ENCODE measurements at regions not wholly inside any gene's neighbourhood (a gene's known extent, or its start where the extent isn't known, plus 50 kb on each side); places are given as distances from the start of the nearest gene placed in this dataset.
"Not testable (repeated sequence)": the region's sequence is repeated elsewhere in the genome, so short reads cannot be mapped to it uniquely, and the experiment has no call there.

- H3K4me3 ChIP-seq (ENCODE audit: low read depth, low read length) = no peak overlapping the region
- no peaks in the 10 kb centered on the region for H3K36me3 ChIP-seq (ENCODE audit: insufficient read depth, low read length)
- H2AFZ ChIP-seq (ENCODE audit: low read length, unreplicated experiment) = no peak overlapping the region
- no peaks in the 10 kb centered on the region for H3K79me2 ChIP-seq (ENCODE audit: control insufficient read depth, insufficient read depth, low read length, unreplicated experiment)
- no peaks in the 10 kb centered on the region for H3K27me3 ChIP-seq (ENCODE audit: insufficient read depth, low read length)
- no peaks in the 10 kb centered on the region for H3K4me1 ChIP-seq (ENCODE audit: control insufficient read depth, insufficient read depth, low read length, unreplicated experiment)
- H3K27ac ChIP-seq (ENCODE audit: low read depth, low read length) = no peak overlapping the region
These were observed 115.8 kb upstream of the PBX1 start for GRCh38 chr1:164443166-164443565.

- Histone ChIP-seq H3K4me3 (ENCODE audit: low read depth, low read length) (no peak overlapping the region), H3K27me3 (ENCODE audit: insufficient read depth, low read length) (no peaks in the 10 kb centered on the region), H3K79me2 (ENCODE audit: control insufficient read depth, insufficient read depth, low read length, unreplicated experiment) (no peaks in the 10 kb centered on the region), H3K4me1 (ENCODE audit: control insufficient read depth, insufficient read depth, low read length, unreplicated experiment) (no peaks in the 10 kb centered on the region), H3K27ac (ENCODE audit: low read depth, low read length) (no peak overlapping the region), H3K36me3 (ENCODE audit: insufficient read depth, low read length) (no peaks in the 10 kb centered on the region), H2AFZ (ENCODE audit: low read length, unreplicated experiment) (no peak overlapping the region)
These were observed 115.1 kb upstream of the PBX1 start for GRCh38 chr1:164443836-164444235.

DNA sequence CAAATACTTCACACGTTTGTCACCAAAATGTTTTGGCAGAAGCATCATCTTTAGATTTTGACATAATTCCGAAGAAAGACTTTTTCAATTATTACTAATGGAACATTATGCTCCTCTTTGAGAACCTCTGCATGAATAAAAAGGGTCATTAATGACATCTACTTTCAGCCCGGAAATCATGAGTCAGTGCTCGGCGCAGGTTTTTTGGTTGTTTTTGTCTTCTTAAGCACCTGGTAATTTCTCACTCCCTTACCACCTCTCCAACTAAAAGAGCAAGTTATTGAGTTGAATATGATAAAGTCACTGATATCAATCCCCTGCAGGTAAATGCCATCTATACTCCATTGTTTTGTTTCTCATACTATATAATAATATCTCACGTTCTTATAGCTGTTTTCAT is 113.0 kb upstream of the PBX1 start:
- Histone ChIP-seq H3K27me3 (ENCODE audit: insufficient read depth, low read length) (no peaks in the 10 kb centered on the region), H3K27ac (ENCODE audit: low read depth, low read length) (no peak overlapping the region), H2AFZ (ENCODE audit: low read length, unreplicated experiment) (no peak overlapping the region)

GRCh38 chr1:164452549-164452948 is 106.4 kb upstream of the PBX1 start:
- Histone ChIP-seq H3K27me3 (ENCODE audit: insufficient read depth, low read length) (no peaks in the 10 kb centered on the region), H3K4me3 (ENCODE audit: low read depth, low read length) (no peak overlapping the region), H3K36me3 (ENCODE audit: insufficient read depth, low read length) (no peaks in the 10 kb centered on the region), H2AFZ (ENCODE audit: low read length, unreplicated experiment) (no peak overlapping the region), H3K79me2 (ENCODE audit: control insufficient read depth, insufficient read depth, low read length, unreplicated experiment) (no peaks in the 10 kb centered on the region), H3K4me1 (ENCODE audit: control insufficient read depth, insufficient read depth, low read length, unreplicated experiment) (no peaks in the 10 kb centered on the region), H3K27ac (ENCODE audit: low read depth, low read length) (no peak overlapping the region)

More for the DNA sequence above, 113.0 kb upstream of the PBX1 start:
- no peaks in the 10 kb centered on the region for H3K4me1 ChIP-seq (ENCODE audit: control insufficient read depth, insufficient read depth, low read length, unreplicated experiment)
- no peaks in the 10 kb centered on the region for H3K36me3 ChIP-seq (ENCODE audit: insufficient read depth, low read length)
- H3K79me2 ChIP-seq (ENCODE audit: control insufficient read depth, insufficient read depth, low read length, unreplicated experiment) = no peaks in the 10 kb centered on the region
- no peak overlapping the region for H3K4me3 ChIP-seq (ENCODE audit: low read depth, low read length)

DNA sequence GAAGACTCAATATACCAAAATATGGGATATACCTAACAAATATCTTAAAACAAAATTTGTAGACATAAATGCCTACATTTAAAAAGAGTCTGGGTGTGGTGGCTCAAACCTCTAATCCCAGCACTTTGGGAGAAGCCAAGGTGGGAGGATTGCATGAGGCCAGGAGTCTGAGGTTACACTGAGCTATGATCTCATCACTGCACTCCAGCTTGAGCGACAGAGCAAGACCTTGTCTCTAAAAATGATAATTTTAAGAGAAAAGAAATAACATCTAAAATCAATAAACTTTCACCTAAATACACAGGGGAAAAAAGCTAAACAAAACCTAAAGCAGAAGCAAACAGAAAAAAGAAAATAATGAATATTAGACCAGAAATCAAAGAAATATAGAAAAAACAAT is 102.7 kb upstream of the PBX1 start:
- Histone ChIP-seq H2AFZ (ENCODE audit: low read length, unreplicated experiment) (no peak overlapping the region), H3K27me3 (ENCODE audit: insufficient read depth, low read length) (no peaks in the 10 kb centered on the region), H3K27ac (ENCODE audit: low read depth, low read length) (no peak overlapping the region), H3K4me1 (ENCODE audit: control insufficient read depth, insufficient read depth, low read length, unreplicated experiment) (no peaks in the 10 kb centered on the region), H3K4me3 (ENCODE audit: low read depth, low read length) (no peak overlapping the region), H3K36me3 (ENCODE audit: insufficient read depth, low read length) (no peaks in the 10 kb centered on the region), H3K79me2 (ENCODE audit: control insufficient read depth, insufficient read depth, low read length, unreplicated experiment) (no peaks in the 10 kb centered on the region)

DNA sequence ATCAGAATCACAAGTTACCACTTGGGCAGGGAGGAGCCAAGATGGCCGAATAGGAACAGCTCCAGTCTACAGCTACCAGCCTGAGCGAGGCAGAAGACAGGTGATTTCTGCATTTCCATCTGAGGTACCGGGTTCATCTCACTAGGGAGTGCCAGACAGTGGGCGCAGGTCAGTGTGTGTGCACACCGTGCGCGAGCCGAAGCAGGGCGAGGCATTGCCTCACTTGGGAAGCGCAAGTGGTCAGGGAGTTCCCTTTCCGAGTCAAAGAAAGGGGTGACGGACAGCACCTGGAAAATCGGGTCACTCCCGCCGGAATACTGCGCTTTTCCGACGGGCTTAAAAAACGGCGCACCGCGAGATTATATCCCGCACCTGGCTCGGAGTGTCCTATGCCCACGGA is 99.8 kb upstream of the PBX1 start:
- not testable (repeated sequence) for H2AFZ ChIP-seq (ENCODE audit: low read length, unreplicated experiment); H3K79me2 ChIP-seq (ENCODE audit: control insufficient read depth, insufficient read depth, low read length, unreplicated experiment)

GRCh38 chr1:164466001-164466421 is 93.0 kb upstream of the PBX1 start:
- H3K36me3 ChIP-seq (ENCODE audit: insufficient read depth, low read length) = no peaks in the 10 kb centered on the region
- no peaks in the 10 kb centered on the region for H3K27me3 ChIP-seq (ENCODE audit: insufficient read depth, low read length)
- H3K4me3 ChIP-seq (ENCODE audit: low read depth, low read length) = no peak overlapping the region
- H2AFZ ChIP-seq (ENCODE audit: low read length, unreplicated experiment) = no peak overlapping the region
- no peaks in the 10 kb centered on the region for H3K4me1 ChIP-seq (ENCODE audit: control insufficient read depth, insufficient read depth, low read length, unreplicated experiment)
- no peaks in the 10 kb centered on the region for H3K79me2 ChIP-seq (ENCODE audit: control insufficient read depth, insufficient read depth, low read length, unreplicated experiment)
- no peak overlapping the region for H3K27ac ChIP-seq (ENCODE audit: low read depth, low read length)

More for the DNA sequence above, 99.8 kb upstream of the PBX1 start:
- not testable (repeated sequence) for H3K4me3 ChIP-seq (ENCODE audit: low read depth, low read length); H3K36me3 ChIP-seq (ENCODE audit: insufficient read depth, low read length); H3K27me3 ChIP-seq (ENCODE audit: insufficient read depth, low read length); H3K27ac ChIP-seq (ENCODE audit: low read depth, low read length); H3K4me1 ChIP-seq (ENCODE audit: control insufficient read depth, insufficient read depth, low read length, unreplicated experiment)

- Histone ChIP-seq H3K4me3 (ENCODE audit: low read depth, low read length) (no peak overlapping the region), H3K79me2 (ENCODE audit: control insufficient read depth, insufficient read depth, low read length, unreplicated experiment) (no peaks in the 10 kb centered on the region), H3K27me3 (ENCODE audit: insufficient read depth, low read length) (no peaks in the 10 kb centered on the region), H3K27ac (ENCODE audit: low read depth, low read length) (no peak overlapping the region), H3K4me1 (ENCODE audit: control insufficient read depth, insufficient read depth, low read length, unreplicated experiment) (no peaks in the 10 kb centered on the region), H3K36me3 (ENCODE audit: insufficient read depth, low read length) (no peaks in the 10 kb centered on the region), H2AFZ (ENCODE audit: low read length, unreplicated experiment) (no peak overlapping the region)
These were observed 92.6 kb upstream of the PBX1 start for GRCh38 chr1:164466429-164466828.

- Histone ChIP-seq H3K4me3 (ENCODE audit: low read depth, low read length) (no peak overlapping the region), H3K36me3 (ENCODE audit: insufficient read depth, low read length) (no peaks in the 10 kb centered on the region), H3K27ac (ENCODE audit: low read depth, low read length) (no peak overlapping the region), H3K79me2 (ENCODE audit: control insufficient read depth, insufficient read depth, low read length, unreplicated experiment) (no peaks in the 10 kb centered on the region), H2AFZ (ENCODE audit: low read length, unreplicated experiment) (no peak overlapping the region), H3K27me3 (ENCODE audit: insufficient read depth, low read length) (no peaks in the 10 kb centered on the region), H3K4me1 (ENCODE audit: control insufficient read depth, insufficient read depth, low read length, unreplicated experiment) (no peaks in the 10 kb centered on the region)
These were observed 88.0 kb upstream of the PBX1 start for GRCh38 chr1:164470996-164471395.

DNA sequence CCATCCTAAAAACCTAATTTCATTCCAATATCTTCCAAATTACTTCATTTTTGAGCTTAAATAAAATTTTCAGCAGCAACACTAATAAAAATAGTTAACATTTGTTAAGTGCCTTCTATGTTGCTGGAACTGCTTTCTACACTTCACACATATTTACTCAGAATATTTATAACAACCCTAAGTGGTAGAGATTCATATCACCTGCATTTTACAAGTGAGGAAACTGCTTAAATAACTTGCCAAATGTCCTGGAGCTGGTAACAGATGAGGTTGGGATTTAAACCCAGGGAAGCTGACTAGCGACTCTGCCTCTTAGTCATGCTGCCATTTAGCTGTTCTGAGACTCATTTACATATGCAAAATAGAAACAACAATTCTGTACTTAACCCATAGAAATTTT is 86.1 kb upstream of the PBX1 start:
- H3K27ac ChIP-seq (ENCODE audit: low read depth, low read length) = no peak overlapping the region
- no peaks in the 10 kb centered on the region for H3K27me3 ChIP-seq (ENCODE audit: insufficient read depth, low read length)
- no peak overlapping the region for H3K4me3 ChIP-seq (ENCODE audit: low read depth, low read length)
- no peaks in the 10 kb centered on the region for H3K36me3 ChIP-seq (ENCODE audit: insufficient read depth, low read length)
- H2AFZ ChIP-seq (ENCODE audit: low read length, unreplicated experiment) = no peak overlapping the region
- no peaks in the 10 kb centered on the region for H3K4me1 ChIP-seq (ENCODE audit: control insufficient read depth, insufficient read depth, low read length, unreplicated experiment)
- H3K79me2 ChIP-seq (ENCODE audit: control insufficient read depth, insufficient read depth, low read length, unreplicated experiment) = no peaks in the 10 kb centered on the region

- Histone ChIP-seq H3K4me1 (ENCODE audit: control insufficient read depth, insufficient read depth, low read length, unreplicated experiment) (no peaks in the 10 kb centered on the region), H3K79me2 (ENCODE audit: control insufficient read depth, insufficient read depth, low read length, unreplicated experiment) (no peaks in the 10 kb centered on the region), H3K27ac (ENCODE audit: low read depth, low read length) (no peak overlapping the region), H3K36me3 (ENCODE audit: insufficient read depth, low read length) (no peaks in the 10 kb centered on the region), H2AFZ (ENCODE audit: low read length, unreplicated experiment) (no peak overlapping the region), H3K4me3 (ENCODE audit: low read depth, low read length) (no peak overlapping the region), H3K27me3 (ENCODE audit: insufficient read depth, low read length) (no peaks in the 10 kb centered on the region)
These were observed 85.4 kb upstream of the PBX1 start for GRCh38 chr1:164473544-164473943.

Data from ACC112 (cell line).